GM23338 (cell line): ENCODE measurements at regions not wholly inside any gene's neighbourhood (a gene's known extent, or its start where the extent isn't known, plus 50 kb on each side); places are given as distances from the start of the nearest gene placed in this dataset.

Source experiments
- ATAC-seq: fragments of 200-7000 bp; cut with Tn5 transposase; 3 replicates; pipeline ENCODE4 v1.9.1; 2020
- DNase-seq: peaks from one replicate; pipeline ENCODE4 v3.0.0-alpha.2; 2015; ENCODE audit warnings: low spot score
- H2AFZ ChIP-seq: fragments of 200-600 bp; sonication (generic); 2 replicates; pipeline ENCODE4 v1.8.0; 2016; ENCODE audit warnings: antibody characterized with exemption, mild to moderate bottlenecking, moderate library complexity
- H3F3A ChIP-seq: fragments of 200-600 bp; sonication (generic); replicated peaks from 2 replicates; pipeline ENCODE4 v1.8.0; 2017; ENCODE audit warnings: antibody characterized with exemption, mixed run types, low read depth
- H3K27ac ChIP-seq: fragments of 200-600 bp; sonication (generic); 2 replicates; pipeline ENCODE4 v1.6.1; 2016; ENCODE audit warnings: low read depth
- H3K27me3 ChIP-seq: fragments of 200-600 bp; sonication (generic); 2 replicates; pipeline ENCODE4 v1.8.0; 2016; ENCODE audit warnings: mild to moderate bottlenecking, mixed run types, moderate library complexity; ENCODE audit not compliant: insufficient read depth
- H3K36me3 ChIP-seq: fragments of 200-600 bp; sonication (generic); 2 replicates; pipeline ENCODE4 v1.8.0; 2016; ENCODE audit warnings: mild to moderate bottlenecking; ENCODE audit not compliant: insufficient read depth
- H3K4me1 ChIP-seq: fragments of 200-600 bp; sonication (generic); 2 replicates; pipeline ENCODE4 v1.8.0; 2016; ENCODE audit warnings: mild to moderate bottlenecking, moderate library complexity; ENCODE audit not compliant: insufficient read depth
- H3K4me2 ChIP-seq: fragments of 200-600 bp; sonication (generic); 2 replicates; pipeline ENCODE4 v1.7.1; 2017; ENCODE audit warnings: mixed run types
- H3K4me3 ChIP-seq: fragments of 200-600 bp; sonication (generic); 2 replicates; pipeline ENCODE4 v1.6.1; 2016; ENCODE audit warnings: mixed run types
- H3K79me2 ChIP-seq: fragments of 200-600 bp; sonication (generic); replicated peaks from 2 replicates; pipeline ENCODE4 v1.8.0; 2017; ENCODE audit warnings: mild to moderate bottlenecking; ENCODE audit not compliant: insufficient read depth
- H3K9me2 ChIP-seq: fragments of 200-600 bp; sonication (generic); 2 replicates; pipeline ENCODE4 v1.8.0; 2017; ENCODE audit not compliant: insufficient read depth
- H4K20me1 ChIP-seq: fragments of 200-600 bp; sonication (generic); replicated peaks from 2 replicates; pipeline ENCODE4 v1.8.0; 2017; ENCODE audit warnings: mild to moderate bottlenecking; ENCODE audit not compliant: insufficient read depth
- H3K27ac Mint-ChIP-seq: 2 replicates; pipeline ENCODE4 v1.8.0; 2020; ENCODE audit warnings: inconsistent platforms, mild to moderate bottlenecking, moderate library complexity, mixed read lengths
- H3K27me3 Mint-ChIP-seq: 3 replicates; pipeline ENCODE4 v1.8.0; 2022; ENCODE audit warnings: low read depth, mild to moderate bottlenecking, moderate library complexity, mixed read lengths, inconsistent platforms; ENCODE audit not compliant: insufficient read depth, poor library complexity
- H3K36me3 Mint-ChIP-seq: 3 replicates; pipeline ENCODE4 v1.8.0; 2021; ENCODE audit warnings: low read depth, mild to moderate bottlenecking, inconsistent platforms, moderate library complexity, mixed read lengths
- H3K4me1 Mint-ChIP-seq: 3 replicates; pipeline ENCODE4 v1.8.0; 2020; ENCODE audit warnings: mild to moderate bottlenecking, inconsistent platforms, mixed read lengths
- H3K4me3 Mint-ChIP-seq: 3 replicates; pipeline ENCODE4 v1.8.0; 2021; ENCODE audit warnings: moderate library complexity, mild to moderate bottlenecking, inconsistent platforms, mixed read lengths
- H3K9me3 Mint-ChIP-seq: 3 replicates; pipeline ENCODE4 v1.8.0; 2020; ENCODE audit warnings: moderate library complexity, mild to moderate bottlenecking, inconsistent platforms, mixed read lengths
- JUNB ChIP-seq: IDR thresholded peaks from one replicate; pipeline ENCODE4 v1.6.1; 2016; ENCODE audit warnings: antibody characterized with exemption; ENCODE audit not compliant: unreplicated experiment
- REST ChIP-seq: IDR thresholded peaks from one replicate; pipeline ENCODE4 v1.6.1; 2018; ENCODE audit warnings: antibody characterized with exemption; ENCODE audit not compliant: unreplicated experiment
- TF ChIP-seq, protein P1 (sequence below): fragments of 250-450 bp; sonication (Bioruptor Pico); IDR thresholded peaks from 2 replicates; pipeline ENCODE4 v1.5.0; 2020; ENCODE audit warnings: mild to moderate bottlenecking, moderate library complexity
- TF ChIP-seq, protein P2 (sequence below): IDR thresholded peaks from 2 replicates; pipeline ENCODE4 v1.6.1; 2016; ENCODE audit warnings: antibody characterized with exemption
- TF ChIP-seq, protein P3 (sequence below), 2 experiments: fragments of 200-600 bp in 1 of 2; sonication (generic) in 1 of 2; conservative IDR thresholded peaks; 2 replicates each; pipeline versions ENCODE4 v1.5.1 to v1.6.1; 2016 to 2017; ENCODE audit warnings: antibody characterized with exemption in 2 of 2, low read depth in 2 of 2, mild to moderate bottlenecking in 2 of 2, moderate library complexity in 1 of 2

GRCh38 chr6:140274548-140274947 is 900.1 kb upstream of the CITED2 start (continued):
- TF ChIP-seq, protein P1, sequence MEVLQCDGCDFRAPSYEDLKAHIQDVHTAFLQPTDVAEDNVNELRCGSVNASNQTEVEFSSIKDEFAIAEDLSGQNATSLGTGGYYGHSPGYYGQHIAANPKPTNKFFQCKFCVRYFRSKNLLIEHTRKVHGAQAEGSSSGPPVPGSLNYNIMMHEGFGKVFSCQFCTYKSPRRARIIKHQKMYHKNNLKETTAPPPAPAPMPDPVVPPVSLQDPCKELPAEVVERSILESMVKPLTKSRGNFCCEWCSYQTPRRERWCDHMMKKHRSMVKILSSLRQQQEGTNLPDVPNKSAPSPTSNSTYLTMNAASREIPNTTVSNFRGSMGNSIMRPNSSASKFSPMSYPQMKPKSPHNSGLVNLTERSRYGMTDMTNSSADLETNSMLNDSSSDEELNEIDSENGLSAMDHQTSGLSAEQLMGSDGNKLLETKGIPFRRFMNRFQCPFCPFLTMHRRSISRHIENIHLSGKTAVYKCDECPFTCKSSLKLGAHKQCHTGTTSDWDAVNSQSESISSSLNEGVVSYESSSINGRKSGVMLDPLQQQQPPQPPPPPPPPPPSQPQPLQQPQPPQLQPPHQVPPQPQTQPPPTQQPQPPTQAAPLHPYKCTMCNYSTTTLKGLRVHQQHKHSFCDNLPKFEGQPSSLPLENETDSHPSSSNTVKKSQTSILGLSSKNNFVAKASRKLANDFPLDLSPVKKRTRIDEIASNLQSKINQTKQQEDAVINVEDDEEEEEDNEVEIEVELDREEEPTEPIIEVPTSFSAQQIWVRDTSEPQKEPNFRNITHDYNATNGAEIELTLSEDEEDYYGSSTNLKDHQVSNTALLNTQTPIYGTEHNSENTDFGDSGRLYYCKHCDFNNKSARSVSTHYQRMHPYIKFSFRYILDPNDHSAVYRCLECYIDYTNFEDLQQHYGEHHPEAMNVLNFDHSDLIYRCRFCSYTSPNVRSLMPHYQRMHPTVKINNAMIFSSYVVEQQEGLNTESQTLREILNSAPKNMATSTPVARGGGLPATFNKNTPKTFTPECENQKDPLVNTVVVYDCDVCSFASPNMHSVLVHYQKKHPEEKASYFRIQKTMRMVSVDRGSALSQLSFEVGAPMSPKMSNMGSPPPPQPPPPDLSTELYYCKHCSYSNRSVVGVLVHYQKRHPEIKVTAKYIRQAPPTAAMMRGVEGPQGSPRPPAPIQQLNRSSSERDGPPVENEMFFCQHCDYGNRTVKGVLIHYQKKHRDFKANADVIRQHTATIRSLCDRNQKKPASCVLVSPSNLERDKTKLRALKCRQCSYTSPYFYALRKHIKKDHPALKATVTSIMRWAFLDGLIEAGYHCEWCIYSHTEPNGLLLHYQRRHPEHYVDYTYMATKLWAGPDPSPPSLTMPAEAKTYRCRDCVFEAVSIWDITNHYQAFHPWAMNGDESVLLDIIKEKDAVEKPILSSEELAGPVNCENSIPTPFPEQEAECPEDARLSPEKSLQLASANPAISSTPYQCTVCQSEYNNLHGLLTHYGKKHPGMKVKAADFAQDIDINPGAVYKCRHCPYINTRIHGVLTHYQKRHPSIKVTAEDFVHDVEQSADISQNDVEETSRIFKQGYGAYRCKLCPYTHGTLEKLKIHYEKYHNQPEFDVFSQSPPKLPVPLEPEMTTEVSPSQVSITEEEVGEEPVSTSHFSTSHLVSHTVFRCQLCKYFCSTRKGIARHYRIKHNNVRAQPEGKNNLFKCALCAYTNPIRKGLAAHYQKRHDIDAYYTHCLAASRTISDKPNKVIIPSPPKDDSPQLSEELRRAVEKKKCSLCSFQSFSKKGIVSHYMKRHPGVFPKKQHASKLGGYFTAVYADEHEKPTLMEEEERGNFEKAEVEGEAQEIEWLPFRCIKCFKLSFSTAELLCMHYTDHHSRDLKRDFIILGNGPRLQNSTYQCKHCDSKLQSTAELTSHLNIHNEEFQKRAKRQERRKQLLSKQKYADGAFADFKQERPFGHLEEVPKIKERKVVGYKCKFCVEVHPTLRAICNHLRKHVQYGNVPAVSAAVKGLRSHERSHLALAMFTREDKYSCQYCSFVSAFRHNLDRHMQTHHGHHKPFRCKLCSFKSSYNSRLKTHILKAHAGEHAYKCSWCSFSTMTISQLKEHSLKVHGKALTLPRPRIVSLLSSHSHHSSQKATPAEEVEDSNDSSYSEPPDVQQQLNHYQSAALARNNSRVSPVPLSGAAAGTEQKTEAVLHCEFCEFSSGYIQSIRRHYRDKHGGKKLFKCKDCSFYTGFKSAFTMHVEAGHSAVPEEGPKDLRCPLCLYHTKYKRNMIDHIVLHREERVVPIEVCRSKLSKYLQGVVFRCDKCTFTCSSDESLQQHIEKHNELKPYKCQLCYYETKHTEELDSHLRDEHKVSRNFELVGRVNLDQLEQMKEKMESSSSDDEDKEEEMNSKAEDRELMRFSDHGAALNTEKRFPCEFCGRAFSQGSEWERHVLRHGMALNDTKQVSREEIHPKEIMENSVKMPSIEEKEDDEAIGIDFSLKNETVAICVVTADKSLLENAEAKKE (CRISPR knock-in tag), result no peak
- TF ChIP-seq, protein P2, sequence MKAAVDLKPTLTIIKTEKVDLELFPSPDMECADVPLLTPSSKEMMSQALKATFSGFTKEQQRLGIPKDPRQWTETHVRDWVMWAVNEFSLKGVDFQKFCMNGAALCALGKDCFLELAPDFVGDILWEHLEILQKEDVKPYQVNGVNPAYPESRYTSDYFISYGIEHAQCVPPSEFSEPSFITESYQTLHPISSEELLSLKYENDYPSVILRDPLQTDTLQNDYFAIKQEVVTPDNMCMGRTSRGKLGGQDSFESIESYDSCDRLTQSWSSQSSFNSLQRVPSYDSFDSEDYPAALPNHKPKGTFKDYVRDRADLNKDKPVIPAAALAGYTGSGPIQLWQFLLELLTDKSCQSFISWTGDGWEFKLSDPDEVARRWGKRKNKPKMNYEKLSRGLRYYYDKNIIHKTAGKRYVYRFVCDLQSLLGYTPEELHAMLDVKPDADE, result no peak

DNA sequence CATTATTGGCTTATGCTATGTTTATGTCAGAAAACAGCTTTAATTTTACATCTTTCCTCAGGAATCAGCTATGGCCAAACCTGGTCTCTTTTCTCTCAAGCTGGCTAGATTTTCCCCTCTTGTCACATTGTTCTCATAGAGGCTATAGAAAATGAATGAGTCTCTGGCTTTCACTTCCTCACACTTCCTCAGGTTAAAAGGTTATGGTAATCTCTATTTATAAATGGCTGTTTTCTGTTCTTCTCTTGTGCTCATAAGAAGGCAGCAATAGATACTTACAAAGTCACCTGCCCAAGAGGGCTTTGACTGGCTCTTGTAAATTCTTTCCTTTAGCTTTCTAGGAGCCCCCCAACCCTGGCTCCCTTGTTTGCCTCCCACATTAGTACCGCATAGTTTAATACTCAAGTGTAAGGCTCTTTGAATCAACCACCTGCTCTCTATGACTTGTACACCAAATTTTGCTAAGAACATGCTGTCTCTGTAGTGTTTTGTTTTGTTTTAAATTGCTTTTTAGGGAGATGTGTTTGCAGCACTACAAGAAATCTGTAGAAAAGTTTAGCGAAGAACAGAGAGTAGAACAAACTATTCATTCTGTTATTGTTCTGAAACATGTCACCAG is 897.4 kb upstream of the CITED2 start:
- Mint-ChIP-seq H3K4me1 (no peaks in the 10 kb centered on the region; the same call in 1 of the 3 replicates), H3K36me3 (no peaks in the 10 kb centered on the region), H3K9me3 (peaks cover 1% of the 10 kb centered on the region; the same call in 2 of the 3 replicates), H3K4me3 (no peak overlapping the region), H3K27ac (no peak overlapping the region), H3K27me3 (peaks cover 2% of the 10 kb centered on the region)
- no peak overlapping the region for H3K27ac ChIP-seq
- H3K79me2 ChIP-seq, result no peaks in the 10 kb centered on the region
- H3K36me3 ChIP-seq, result no peaks in the 10 kb centered on the region
- no peak overlapping the region for H3K4me2 ChIP-seq
- no peaks in the 10 kb centered on the region for H3F3A ChIP-seq
- peak overlapping the region; percentile 56; the same call in 1 of the 2 replicates for H2AFZ ChIP-seq
- no peaks in the 10 kb centered on the region for H3K27me3 ChIP-seq
- no peaks in the 10 kb centered on the region for H4K20me1 ChIP-seq
- no peaks in the 10 kb centered on the region for H3K9me2 ChIP-seq
- ATAC-seq (no peak), DNase-seq (no peak)
- no peaks in the 10 kb centered on the region; the same call in 1 of the 2 replicates for H3K4me1 ChIP-seq
- H3K4me3 ChIP-seq, result no peak overlapping the region
- TF ChIP-seq REST, result no peak
- TF ChIP-seq, protein P3, sequence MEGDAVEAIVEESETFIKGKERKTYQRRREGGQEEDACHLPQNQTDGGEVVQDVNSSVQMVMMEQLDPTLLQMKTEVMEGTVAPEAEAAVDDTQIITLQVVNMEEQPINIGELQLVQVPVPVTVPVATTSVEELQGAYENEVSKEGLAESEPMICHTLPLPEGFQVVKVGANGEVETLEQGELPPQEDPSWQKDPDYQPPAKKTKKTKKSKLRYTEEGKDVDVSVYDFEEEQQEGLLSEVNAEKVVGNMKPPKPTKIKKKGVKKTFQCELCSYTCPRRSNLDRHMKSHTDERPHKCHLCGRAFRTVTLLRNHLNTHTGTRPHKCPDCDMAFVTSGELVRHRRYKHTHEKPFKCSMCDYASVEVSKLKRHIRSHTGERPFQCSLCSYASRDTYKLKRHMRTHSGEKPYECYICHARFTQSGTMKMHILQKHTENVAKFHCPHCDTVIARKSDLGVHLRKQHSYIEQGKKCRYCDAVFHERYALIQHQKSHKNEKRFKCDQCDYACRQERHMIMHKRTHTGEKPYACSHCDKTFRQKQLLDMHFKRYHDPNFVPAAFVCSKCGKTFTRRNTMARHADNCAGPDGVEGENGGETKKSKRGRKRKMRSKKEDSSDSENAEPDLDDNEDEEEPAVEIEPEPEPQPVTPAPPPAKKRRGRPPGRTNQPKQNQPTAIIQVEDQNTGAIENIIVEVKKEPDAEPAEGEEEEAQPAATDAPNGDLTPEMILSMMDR (conservative IDR thresholded peaks at IDR 0.05; ENCODE audit: low read depth in 2 of 2), result no peak
- TF ChIP-seq JUNB, result no peak
